ENCODE measurements at regions not wholly inside any gene's neighbourhood (a gene's known extent, or its start where the extent isn't known, plus 50 kb on each side); places are given as distances from the start of the nearest gene placed in this dataset.
"Not testable (repeated sequence)": the region's sequence is repeated elsewhere in the genome, so short reads cannot be mapped to it uniquely, and the experiment has no call there.

- no peak for DNase-seq (ENCODE audit: low spot score)
- TF ChIP-seq, protein P1, sequence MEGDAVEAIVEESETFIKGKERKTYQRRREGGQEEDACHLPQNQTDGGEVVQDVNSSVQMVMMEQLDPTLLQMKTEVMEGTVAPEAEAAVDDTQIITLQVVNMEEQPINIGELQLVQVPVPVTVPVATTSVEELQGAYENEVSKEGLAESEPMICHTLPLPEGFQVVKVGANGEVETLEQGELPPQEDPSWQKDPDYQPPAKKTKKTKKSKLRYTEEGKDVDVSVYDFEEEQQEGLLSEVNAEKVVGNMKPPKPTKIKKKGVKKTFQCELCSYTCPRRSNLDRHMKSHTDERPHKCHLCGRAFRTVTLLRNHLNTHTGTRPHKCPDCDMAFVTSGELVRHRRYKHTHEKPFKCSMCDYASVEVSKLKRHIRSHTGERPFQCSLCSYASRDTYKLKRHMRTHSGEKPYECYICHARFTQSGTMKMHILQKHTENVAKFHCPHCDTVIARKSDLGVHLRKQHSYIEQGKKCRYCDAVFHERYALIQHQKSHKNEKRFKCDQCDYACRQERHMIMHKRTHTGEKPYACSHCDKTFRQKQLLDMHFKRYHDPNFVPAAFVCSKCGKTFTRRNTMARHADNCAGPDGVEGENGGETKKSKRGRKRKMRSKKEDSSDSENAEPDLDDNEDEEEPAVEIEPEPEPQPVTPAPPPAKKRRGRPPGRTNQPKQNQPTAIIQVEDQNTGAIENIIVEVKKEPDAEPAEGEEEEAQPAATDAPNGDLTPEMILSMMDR (IDR thresholded peaks at IDR 0.05; ENCODE audit: extremely low read depth, missing control alignments) = no peak
Observed at GRCh38 chr5:68067291-68067690, 148.3 kb upstream of the PIK3R1 start.

DNA sequence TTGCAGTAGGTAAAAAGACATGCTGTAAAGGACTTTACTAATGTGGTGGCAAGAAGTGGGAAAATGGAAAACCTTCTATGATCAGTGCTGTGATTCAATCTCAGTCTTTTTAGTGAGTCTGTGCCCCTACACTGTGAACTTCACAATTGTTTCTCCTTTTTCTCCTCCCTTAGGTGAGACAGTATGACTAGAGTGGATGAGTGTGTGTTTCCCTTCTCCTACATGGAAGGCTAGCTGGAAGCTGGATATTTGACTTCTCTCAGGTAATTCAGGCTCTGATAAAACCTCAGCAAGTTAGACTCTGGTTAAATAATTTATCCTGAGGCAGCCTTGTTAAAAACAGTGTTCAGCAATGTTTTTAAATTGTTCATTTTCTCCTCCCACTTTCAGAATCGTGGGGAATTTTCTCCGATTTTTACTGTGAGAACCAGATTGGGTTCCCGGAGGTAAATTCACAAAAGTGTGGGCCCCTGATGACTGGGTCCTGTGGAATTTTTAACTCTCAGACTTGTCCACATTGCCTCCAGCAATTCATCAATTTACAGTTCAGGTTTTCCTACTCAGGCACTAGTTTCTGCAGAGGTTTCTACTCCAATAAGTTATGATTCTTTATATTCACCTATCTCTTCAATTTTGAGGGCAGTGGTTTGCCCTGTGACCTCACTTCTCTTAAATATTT is 149.1 kb upstream of the PIK3R1 start:
- no peak for DNase-seq (ENCODE audit: low spot score)
- TF ChIP-seq, protein P1 (IDR thresholded peaks at IDR 0.05; ENCODE audit: extremely low read depth, missing control alignments) = no peak

GRCh38 chr5:68065321-68065720 is 150.2 kb upstream of the PIK3R1 start:
- not testable (repeated sequence) for DNase-seq (ENCODE audit: low spot score)

DNA sequence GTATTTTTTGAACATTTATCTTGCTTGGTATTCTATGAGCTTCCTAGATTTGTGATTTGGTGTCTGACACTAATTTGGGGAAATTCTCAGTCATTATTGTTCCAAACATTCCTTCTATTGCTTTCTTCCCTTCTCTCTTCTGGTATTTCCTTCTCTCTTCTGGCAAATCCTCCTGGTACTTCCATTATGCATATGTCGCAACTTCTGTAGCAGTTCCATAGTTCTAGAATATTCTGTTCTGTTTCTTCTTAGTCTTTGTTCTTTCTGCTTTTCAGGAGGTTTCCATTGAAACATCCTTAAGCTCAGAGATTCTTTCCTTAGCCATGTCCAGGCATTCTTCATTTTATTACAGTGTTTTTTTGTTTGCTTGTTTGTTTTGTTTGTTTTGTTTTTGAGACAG is 155.2 kb upstream of the PIK3R1 start:
- TF ChIP-seq, protein P1 (IDR thresholded peaks at IDR 0.05; ENCODE audit: extremely low read depth, missing control alignments) = no peak
- no peak for DNase-seq (ENCODE audit: low spot score)

DNA sequence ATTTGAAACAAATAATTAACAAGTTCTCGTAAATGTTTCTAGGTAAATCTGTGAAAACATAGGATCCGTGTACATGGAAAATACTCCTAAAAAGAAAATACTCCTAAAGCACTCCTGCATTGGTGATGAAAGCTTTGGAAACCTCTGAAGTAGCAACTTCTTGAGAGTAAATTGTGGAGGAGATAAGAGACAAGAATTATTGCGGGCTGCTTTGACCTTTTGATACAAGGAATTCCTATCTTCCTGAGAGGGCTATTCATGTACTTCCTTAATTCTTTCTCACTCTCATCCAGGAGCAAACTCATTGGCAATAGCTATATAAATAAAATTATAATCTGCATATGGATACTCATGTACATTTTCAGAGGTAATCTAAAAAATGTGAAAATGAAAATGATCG is 158.4 kb upstream of the PIK3R1 start:
- TF ChIP-seq, protein P1 (IDR thresholded peaks at IDR 0.05; ENCODE audit: extremely low read depth, missing control alignments) = no peak
- no peak for DNase-seq (ENCODE audit: low spot score)

GRCh38 chr5:68055686-68056085 is 159.9 kb upstream of the PIK3R1 start:
- DNase-seq (ENCODE audit: low spot score) = no peak
- TF ChIP-seq, protein P1 (IDR thresholded peaks at IDR 0.05; ENCODE audit: extremely low read depth, missing control alignments) = no peak

- TF ChIP-seq, protein P1 (IDR thresholded peaks at IDR 0.05; ENCODE audit: extremely low read depth, missing control alignments) = no peak
- DNase-seq (ENCODE audit: low spot score) = no peak
Observed at GRCh38 chr5:68054638-68055037, 160.9 kb upstream of the PIK3R1 start.

DNA sequence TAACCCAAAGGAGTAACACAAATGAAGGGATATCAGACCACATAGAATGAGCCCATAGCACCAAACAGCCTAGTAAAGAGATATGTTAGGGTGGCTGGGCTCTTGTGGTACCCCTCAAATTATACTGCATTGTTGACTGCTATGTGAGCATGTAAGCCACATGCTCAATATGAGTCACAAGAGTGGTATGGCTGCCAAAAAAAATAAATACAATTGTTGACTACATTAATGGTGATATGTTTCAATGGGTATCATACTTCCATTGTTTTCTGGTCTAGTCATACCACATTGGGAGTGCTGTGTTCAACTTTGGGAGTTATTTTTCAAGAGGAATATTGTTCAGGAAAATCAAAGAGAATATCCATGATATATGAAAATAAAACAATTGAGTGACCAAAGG is 162.4 kb upstream of the PIK3R1 start:
- no peak for DNase-seq (ENCODE audit: low spot score)
- TF ChIP-seq, protein P1 (IDR thresholded peaks at IDR 0.05; ENCODE audit: extremely low read depth, missing control alignments) = no peak

Data from GM20000 (cell line).